Fibroblast of skin of back (primary cell): ENCODE measurements at regions not wholly inside any gene's neighbourhood (a gene's known extent, or its start where the extent isn't known, plus 50 kb on each side); places are given as distances from the start of the nearest gene placed in this dataset.

Experiments used
- DNase-seq: peaks from one replicate; pipeline ENCODE4 v3.0.0-alpha.2; 2013

- no peak for DNase-seq
Observed at GRCh38 chr7:9870674-9871073, 1103.0 kb upstream of the PHF14 start.

- no peak for DNase-seq
Observed at GRCh38 chr7:9874182-9874581, 1099.5 kb upstream of the PHF14 start.

GRCh38 chr7:9876053-9876452 lies 1097.6 kb upstream of the PHF14 start:
- no peak for DNase-seq

- DNase-seq: no peak
Observed at GRCh38 chr7:9889554-9889953, 1084.1 kb upstream of the PHF14 start.

GRCh38 chr7:9890092-9890491 lies 1083.6 kb upstream of the PHF14 start:
- no peak for DNase-seq

GRCh38 chr7:9891056-9891455 lies 1082.6 kb upstream of the PHF14 start:
- DNase-seq: no peak

- no peak for DNase-seq
Observed at GRCh38 chr7:9900339-9900738, 1073.3 kb upstream of the PHF14 start.

GRCh38 chr7:9921326-9921725 lies 1052.3 kb upstream of the PHF14 start:
- DNase-seq: no peak

GRCh38 chr7:9937944-9938631 lies 1035.6 kb upstream of the PHF14 start:
- peak; percentile 42 for DNase-seq

- peak; percentile 22 for DNase-seq
Observed at GRCh38 chr7:9939176-9939575, 1034.5 kb upstream of the PHF14 start.

- no peak for DNase-seq
Observed at GRCh38 chr7:9945131-9945530, 1028.5 kb upstream of the PHF14 start.

- peak; percentile 2 for DNase-seq
Observed at GRCh38 chr7:9945857-9946256, 1027.8 kb upstream of the PHF14 start.

GRCh38 chr7:9955138-9955537 lies 1018.5 kb upstream of the PHF14 start:
- DNase-seq: no peak

GRCh38 chr7:9958486-9958885 lies 1015.2 kb upstream of the PHF14 start:
- DNase-seq: no peak

- no peak for DNase-seq
Observed at GRCh38 chr7:9960460-9960859, 1013.2 kb upstream of the PHF14 start.

GRCh38 chr7:9961161-9961922 lies 1012.3 kb upstream of the PHF14 start:
- DNase-seq: no peak

- no peak for DNase-seq
Observed at GRCh38 chr7:9962742-9963141, 1010.9 kb upstream of the PHF14 start.

GRCh38 chr7:9978106-9979064 lies 995.3 kb upstream of the PHF14 start:
- DNase-seq: no peak

- DNase-seq: no peak
Observed at GRCh38 chr7:9981742-9982349, 991.8 kb upstream of the PHF14 start.

GRCh38 chr7:9983048-9983447 lies 990.6 kb upstream of the PHF14 start:
- no peak for DNase-seq

GRCh38 chr7:10015687-10016086 lies 958.0 kb upstream of the PHF14 start:
- no peak for DNase-seq

GRCh38 chr7:10022480-10022879 lies 951.2 kb upstream of the PHF14 start:
- no peak for DNase-seq

GRCh38 chr7:10022957-10023356 lies 950.7 kb upstream of the PHF14 start:
- peak; percentile 41 for DNase-seq
